Caco-2 (cell line): ENCODE measurements at regions not wholly inside any gene's neighbourhood (a gene's known extent, or its start where the extent isn't known, plus 50 kb on each side); places are given as distances from the start of the nearest gene placed in this dataset.

Experiments
- BruUV-seq: library from RNA; stranded (reverse); fragments of 400-500 nt; replicated peaks from 2 replicates; lab custom pipeline; 2021; lab: Mats Ljungman, UMichigan
- CTCF ChIA-PET: fragments of 300-600 bp; sonication (Branson Sonifier 250); formaldehyde crosslinking; loops from one replicate; lab custom pipeline; 2022; ENCODE audit warnings: antibody characterized with exemption; lab: Charles Lee
- POLR2A ChIA-PET: fragments of 300-600 bp; sonication (Branson Sonifier 250); formaldehyde crosslinking; loops from one replicate; lab custom pipeline; 2022; ENCODE audit warnings: antibody characterized with exemption; lab: Charles Lee
- DNase-seq, 2 experiments: peaks; one replicate each; pipeline versions ENCODE4 v3.0.0 to v3.0.0-alpha.2; 2020 to 2022
- H3K27me3 ChIP-seq: replicated peaks from 2 replicates; pipeline ENCODE4 v1.6.0; 2011; ENCODE audit warnings: low read length; ENCODE audit not compliant: control insufficient read depth, insufficient read depth
- H3K36me3 ChIP-seq: 2 replicates; pipeline ENCODE4 v1.5.1; 2011; ENCODE audit warnings: low read length; ENCODE audit not compliant: control insufficient read depth, insufficient read depth
- H3K4me1 ChIP-seq: fragments of 250-450 bp; sonication (Bioruptor Pico); 2 replicates; pipeline ENCODE4 v1.5.1; 2020; ENCODE audit warnings: mild to moderate bottlenecking
- H3K4me3 ChIP-seq: 2 replicates; pipeline ENCODE4 v1.5.1; 2011; ENCODE audit warnings: low read depth, mild to moderate bottlenecking, control low read depth, low read length
- H3K9me3 ChIP-seq: fragments of 250-450 bp; sonication (Bioruptor Pico); 2 replicates; pipeline ENCODE4 v1.5.1; 2020; ENCODE audit warnings: mild to moderate bottlenecking, moderate library complexity
- H3K27ac Mint-ChIP-seq: one replicate; pipeline ENCODE4 v1.8.0; 2022; ENCODE audit warnings: mixed read lengths; ENCODE audit not compliant: unreplicated experiment
- H3K27me3 Mint-ChIP-seq: one replicate; pipeline ENCODE4 v1.8.0; 2022; ENCODE audit warnings: mixed read lengths; ENCODE audit not compliant: insufficient read depth, unreplicated experiment
- H3K36me3 Mint-ChIP-seq: one replicate; pipeline ENCODE4 v1.8.0; 2022; ENCODE audit warnings: mild to moderate bottlenecking, mixed read lengths; ENCODE audit not compliant: insufficient read depth, unreplicated experiment
- H3K4me1 Mint-ChIP-seq: one replicate; pipeline ENCODE4 v1.8.0; 2022; ENCODE audit warnings: low read depth, mixed read lengths; ENCODE audit not compliant: unreplicated experiment
- H3K4me3 Mint-ChIP-seq: one replicate; pipeline ENCODE4 v1.8.0; 2022; ENCODE audit warnings: mild to moderate bottlenecking, moderate library complexity, mixed read lengths; ENCODE audit not compliant: unreplicated experiment
- H3K9me3 Mint-ChIP-seq: one replicate; pipeline ENCODE4 v1.8.0; 2022; ENCODE audit warnings: mixed read lengths; ENCODE audit not compliant: unreplicated experiment
- CTCF ChIP-seq, 2 experiments: fragments of 200-600 bp in 1 of 2; IDR thresholded peaks; 1 replicate in 1 of 2; 2 replicates in 1 of 2; pipeline versions ENCODE4 v1.5.1 to v1.8.0; 2011 to 2022; ENCODE audit warnings: antibody characterized with exemption in 1 of 2, control low read depth in 1 of 2, inconsistent platforms in 1 of 2, low read depth in 1 of 2, low read length in 1 of 2, mild to moderate bottlenecking in 1 of 2, moderate library complexity in 1 of 2; ENCODE audit not compliant: insufficient read depth in 1 of 2, severe bottlenecking in 1 of 2, unreplicated experiment in 1 of 2
- intact Hi-C: fragments of 100-400 bp; cut with micrococcal nuclease; formaldehyde crosslinking; loops from one replicate; pipeline ENCODE4 v1.10.0; 2022; ENCODE audit not compliant: unreplicated experiment

GRCh38 chr12:90042920-90043641 lies 334.4 kb upstream of the ATP2B1 start:
- ChIA-PET CTCF (no interaction called here), POLR2A (no interaction called here)
- H3K4me3 ChIP-seq = no peak overlapping the region
- Mint-ChIP-seq H3K27me3 (no peaks in the 10 kb centered on the region), H3K27ac (no peak overlapping the region), H3K4me1 (no peaks in the 10 kb centered on the region), H3K4me3 (no peak overlapping the region), H3K9me3 (no peaks in the 10 kb centered on the region), H3K36me3 (no peaks in the 10 kb centered on the region)
- no peak for DNase-seq
- BruUV-seq = no TSS peak
- intact Hi-C loops = no loop called here
- H3K27me3 ChIP-seq = no peaks in the 10 kb centered on the region
- no peaks in the 10 kb centered on the region for H3K4me1 ChIP-seq
- no peaks in the 10 kb centered on the region for H3K9me3 ChIP-seq
- no peaks in the 10 kb centered on the region for H3K36me3 ChIP-seq
- no peak for TF ChIP-seq CTCF (IDR thresholded peaks at IDR 0.05; ENCODE audit: insufficient read depth in 1 of 2, low read depth in 1 of 2, low read length in 1 of 2, severe bottlenecking in 1 of 2, unreplicated experiment in 1 of 2)

GRCh38 chr12:90038289-90038688 lies 329.7 kb upstream of the ATP2B1 start:
- ChIA-PET POLR2A (no interaction called here), CTCF (no interaction called here)
- Histone ChIP-seq H3K4me1 (no peaks in the 10 kb centered on the region), H3K9me3 (no peaks in the 10 kb centered on the region), H3K4me3 (no peak overlapping the region), H3K27me3 (no peaks in the 10 kb centered on the region; the same call in 1 of the 2 replicates), H3K36me3 (no peaks in the 10 kb centered on the region)
- Mint-ChIP-seq H3K4me3 (no peak overlapping the region), H3K27me3 (no peaks in the 10 kb centered on the region), H3K36me3 (no peaks in the 10 kb centered on the region), H3K4me1 (no peaks in the 10 kb centered on the region), H3K27ac (no peak overlapping the region), H3K9me3 (peaks cover 14% of the 10 kb centered on the region)
- BruUV-seq = no TSS peak
- intact Hi-C loops = no loop called here
- no peak for DNase-seq
- no peak for TF ChIP-seq CTCF (IDR thresholded peaks at IDR 0.05; ENCODE audit: insufficient read depth in 1 of 2, low read depth in 1 of 2, low read length in 1 of 2, severe bottlenecking in 1 of 2, unreplicated experiment in 1 of 2)

- H3K27ac Mint-ChIP-seq = no peak overlapping the region
- H3K36me3 ChIP-seq = no peaks in the 10 kb centered on the region
- no TSS peak for BruUV-seq
These were observed 329.1 kb upstream of the ATP2B1 start for GRCh38 chr12:90037740-90038139.

More at GRCh38 chr12:90037740-90038139, 329.1 kb upstream of the ATP2B1 start:
- H3K9me3 Mint-ChIP-seq = peaks cover 14% of the 10 kb centered on the region
- Histone ChIP-seq H3K9me3 (no peaks in the 10 kb centered on the region), H3K4me1 (no peaks in the 10 kb centered on the region), H3K27me3 (no peaks in the 10 kb centered on the region; the same call in 1 of the 2 replicates), H3K4me3 (no peak overlapping the region)
- H3K27me3 Mint-ChIP-seq = no peaks in the 10 kb centered on the region
- intact Hi-C loops = no loop called here
- ChIA-PET POLR2A (no interaction called here), CTCF (no interaction called here)
- no peaks in the 10 kb centered on the region for H3K4me1 Mint-ChIP-seq
- H3K4me3 Mint-ChIP-seq = no peak overlapping the region
- no peaks in the 10 kb centered on the region for H3K36me3 Mint-ChIP-seq
- TF ChIP-seq CTCF (IDR thresholded peaks at IDR 0.05; ENCODE audit: insufficient read depth in 1 of 2, low read depth in 1 of 2, low read length in 1 of 2, severe bottlenecking in 1 of 2, unreplicated experiment in 1 of 2) = no peak
- DNase-seq = no peak
